ENCODE measurements at regions not wholly inside any gene's neighbourhood (a gene's known extent, or its start where the extent isn't known, plus 50 kb on each side); places are given as distances from the start of the nearest gene placed in this dataset.

GRCh38 chr13:56697011-56697410 is 443.7 kb upstream of the PRR20A start:
- H3K27me3 ChIP-seq (ENCODE audit: control insufficient read depth in 3 of 3, insufficient read depth in 3 of 3, low read length in 2 of 3) = no peaks in the 10 kb centered on the region
- no peak overlapping the region for H3K9ac ChIP-seq (ENCODE audit: insufficient read depth in 1 of 2, low read length in 2 of 2)
- no peaks in the 10 kb centered on the region for H3K4me1 ChIP-seq (ENCODE audit: control insufficient read depth in 5 of 5, insufficient read depth in 5 of 5, low read length in 5 of 5)
- no peaks in the 10 kb centered on the region for H3K36me3 ChIP-seq (ENCODE audit: control insufficient read depth in 4 of 4, insufficient read depth in 4 of 4, low read length in 4 of 4)
- TF ChIP-seq CTCF (IDR thresholded peaks at IDR 0.05; ENCODE audit: control extremely low read depth, extremely low read depth) = no peak
- H3K4me3 ChIP-seq = no peak overlapping the region
- H3K27ac ChIP-seq (ENCODE audit: low read depth in 1 of 2, low read length in 1 of 2) = no peak overlapping the region
- no peak for ATAC-seq (ENCODE audit: insufficient read depth, low FRiP score)
- H3K9me3 ChIP-seq (ENCODE audit: control insufficient read depth in 4 of 4, insufficient read depth in 3 of 4, low read length in 3 of 4) = no peaks in the 10 kb centered on the region
- peak in 1 of 3 donors; percentile 14 for DNase-seq
- WGBS, 2 donors = 52 to 69% methylated on average over 3 of the region's 3 CpGs

GRCh38 chr13:56700324-56700723 is 440.4 kb upstream of the PRR20A start:
- H3K9ac ChIP-seq (ENCODE audit: insufficient read depth in 1 of 2, low read length in 2 of 2) = no peak overlapping the region

GRCh38 chr13:56706485-56706884 is 434.2 kb upstream of the PRR20A start:
- no peak for ATAC-seq (ENCODE audit: insufficient read depth, low FRiP score)
- WGBS, 2 donors = 43 to 63% methylated on average over 2 of the region's 2 CpGs
- H3K4me3 ChIP-seq = no peak overlapping the region
- H3K9ac ChIP-seq (ENCODE audit: insufficient read depth in 1 of 2, low read length in 2 of 2) = no peak overlapping the region
- H3K4me1 ChIP-seq (ENCODE audit: control insufficient read depth in 5 of 5, insufficient read depth in 5 of 5, low read length in 5 of 5) = no peaks in the 10 kb centered on the region
- H3K27me3 ChIP-seq (ENCODE audit: control insufficient read depth in 3 of 3, insufficient read depth in 3 of 3, low read length in 2 of 3) = no peaks in the 10 kb centered on the region
- no peak overlapping the region for H3K27ac ChIP-seq (ENCODE audit: low read depth in 1 of 2, low read length in 1 of 2)
- DNase-seq = no peak
- no peak for TF ChIP-seq CTCF (IDR thresholded peaks at IDR 0.05; ENCODE audit: control extremely low read depth, extremely low read depth)
- H3K36me3 ChIP-seq (ENCODE audit: control insufficient read depth in 4 of 4, insufficient read depth in 4 of 4, low read length in 4 of 4) = no peaks in the 10 kb centered on the region
- H3K9me3 ChIP-seq (ENCODE audit: control insufficient read depth in 4 of 4, insufficient read depth in 3 of 4, low read length in 3 of 4) = no peaks in the 10 kb centered on the region

More at GRCh38 chr13:56700324-56700723, 440.4 kb upstream of the PRR20A start:
- no peak overlapping the region for H3K27ac ChIP-seq (ENCODE audit: low read depth in 1 of 2, low read length in 1 of 2)
- ATAC-seq (ENCODE audit: insufficient read depth, low FRiP score) = no peak
- H3K4me1 ChIP-seq (ENCODE audit: control insufficient read depth in 5 of 5, insufficient read depth in 5 of 5, low read length in 5 of 5) = no peaks in the 10 kb centered on the region
- no peaks in the 10 kb centered on the region for H3K9me3 ChIP-seq (ENCODE audit: control insufficient read depth in 4 of 4, insufficient read depth in 3 of 4, low read length in 3 of 4)
- WGBS, 2 donors = 81 to 88% methylated on average over 4 of the region's 4 CpGs
- H3K27me3 ChIP-seq (ENCODE audit: control insufficient read depth in 3 of 3, insufficient read depth in 3 of 3, low read length in 2 of 3) = no peaks in the 10 kb centered on the region
- no peaks in the 10 kb centered on the region for H3K36me3 ChIP-seq (ENCODE audit: control insufficient read depth in 4 of 4, insufficient read depth in 4 of 4, low read length in 4 of 4)
- no peak overlapping the region for H3K4me3 ChIP-seq
- no peak for TF ChIP-seq CTCF (IDR thresholded peaks at IDR 0.05; ENCODE audit: control extremely low read depth, extremely low read depth)
- no peak for DNase-seq

GRCh38 chr13:56713656-56714055 is 427.1 kb upstream of the PRR20A start:
- Histone ChIP-seq H3K9ac (ENCODE audit: insufficient read depth in 1 of 2, low read length in 2 of 2) (no peak overlapping the region), H3K4me1 (ENCODE audit: control insufficient read depth in 5 of 5, insufficient read depth in 5 of 5, low read length in 5 of 5) (no peaks in the 10 kb centered on the region), H3K4me3 (no peak overlapping the region), H3K27me3 (ENCODE audit: control insufficient read depth in 3 of 3, insufficient read depth in 3 of 3, low read length in 2 of 3) (no peaks in the 10 kb centered on the region), H3K36me3 (ENCODE audit: control insufficient read depth in 4 of 4, insufficient read depth in 4 of 4, low read length in 4 of 4) (no peaks in the 10 kb centered on the region), H3K27ac (ENCODE audit: low read depth in 1 of 2, low read length in 1 of 2) (no peak overlapping the region), H3K9me3 (ENCODE audit: control insufficient read depth in 4 of 4, insufficient read depth in 3 of 4, low read length in 3 of 4) (no peaks in the 10 kb centered on the region)
- DNase-seq (no peak), ATAC-seq (ENCODE audit: insufficient read depth, low FRiP score) (no peak)
- WGBS, 2 donors = 88 to 92% methylated on average over 2 of the region's 2 CpGs
- no peak for TF ChIP-seq CTCF (IDR thresholded peaks at IDR 0.05; ENCODE audit: control extremely low read depth, extremely low read depth)

Measured in lung (tissue), 11 donors.